ENCODE measurements at regions not wholly inside any gene's neighbourhood (a gene's known extent, or its start where the extent isn't known, plus 50 kb on each side); places are given as distances from the start of the nearest gene placed in this dataset.
"Not testable (repeated sequence)": the region's sequence is repeated elsewhere in the genome, so short reads cannot be mapped to it uniquely, and the experiment has no call there.

- DNase-seq: no peak
Measured at GRCh38 chr7:108627476-108628051, 57.9 kb downstream of the DNAJB9 start.

- no peak for DNase-seq
Measured at GRCh38 chr7:108628678-108629077, 59.0 kb downstream of the DNAJB9 start.

GRCh38 chr7:108629651-108630400 lies 60.2 kb downstream of the DNAJB9 start:
- DNase-seq: no peak

GRCh38 chr7:108634036-108634435 lies 64.4 kb downstream of the DNAJB9 start:
- DNase-seq: no peak

GRCh38 chr7:108634535-108634934 lies 64.9 kb downstream of the DNAJB9 start:
- DNase-seq: no peak

- no peak for DNase-seq
Measured at GRCh38 chr7:108637049-108637621, 67.5 kb downstream of the DNAJB9 start.

- DNase-seq: no peak
Measured at GRCh38 chr7:108642126-108642525, 72.5 kb downstream of the DNAJB9 start.

DNA sequence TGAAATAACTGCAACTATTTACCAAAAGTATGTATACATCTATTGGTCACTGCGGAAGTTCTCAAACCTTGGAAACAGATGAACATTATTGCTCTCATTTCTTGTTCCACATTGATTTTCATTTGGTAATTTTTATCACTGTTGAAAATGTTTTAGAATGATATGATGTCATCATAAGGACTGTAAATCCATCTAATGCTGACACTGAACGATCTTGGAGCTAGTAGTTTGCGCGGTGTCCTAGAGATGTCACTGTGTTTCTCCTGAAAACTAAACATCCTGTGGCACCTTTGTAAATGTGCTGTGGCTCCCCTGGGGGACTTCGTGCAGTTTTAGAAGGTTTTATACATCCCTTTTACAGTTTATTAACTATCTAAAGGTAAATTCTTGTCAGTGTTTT lies 73.5 kb downstream of the DNAJB9 start:
- no peak for DNase-seq

GRCh38 chr7:108648989-108649388 lies 79.3 kb downstream of the DNAJB9 start:
- DNase-seq: no peak

GRCh38 chr7:108650467-108650866 lies 80.8 kb downstream of the DNAJB9 start:
- peak; percentile 10 for DNase-seq

DNA sequence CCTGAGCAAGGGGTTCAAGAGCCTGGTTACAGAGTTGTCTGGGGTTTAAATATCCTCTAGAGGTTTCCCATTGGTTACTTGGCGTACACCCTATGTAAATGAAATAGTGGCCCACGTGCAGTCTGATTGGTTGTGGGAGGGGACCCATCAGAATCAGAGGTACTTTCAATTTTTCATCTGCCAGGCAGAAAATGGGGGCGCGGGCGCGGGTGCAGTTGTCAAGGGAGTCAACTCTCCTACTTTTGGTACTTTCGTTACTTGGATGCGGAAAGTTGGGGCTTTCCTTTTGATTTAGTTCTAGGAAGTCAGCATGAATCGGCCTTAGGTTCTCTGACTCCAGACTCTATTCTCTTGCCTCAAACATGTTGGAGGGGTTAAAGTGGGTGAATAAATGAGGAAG lies 83.2 kb downstream of the DNAJB9 start:
- no peak for DNase-seq

DNA sequence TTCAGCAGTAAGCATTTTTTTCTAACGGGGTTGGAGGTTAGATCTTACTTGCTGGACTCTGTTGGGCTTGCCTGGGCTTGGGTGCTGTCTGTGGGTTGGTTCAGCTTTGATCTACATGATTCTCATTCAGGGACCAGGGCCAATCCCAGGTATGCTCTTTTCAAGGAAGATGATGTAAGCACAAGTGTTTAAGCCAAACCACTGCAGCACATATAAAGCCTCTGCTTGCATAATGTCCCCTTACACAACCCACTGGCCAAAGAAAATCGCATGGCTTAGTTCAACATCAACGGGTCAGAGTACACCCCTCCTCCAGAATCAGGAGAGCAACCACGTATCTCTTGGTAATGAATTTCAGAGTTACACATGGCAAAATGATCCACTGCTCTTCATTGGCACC lies 83.9 kb downstream of the DNAJB9 start:
- no peak for DNase-seq

- not testable (repeated sequence) for DNase-seq
Measured at GRCh38 chr7:108657140-108657726, 87.6 kb downstream of the DNAJB9 start.

DNA sequence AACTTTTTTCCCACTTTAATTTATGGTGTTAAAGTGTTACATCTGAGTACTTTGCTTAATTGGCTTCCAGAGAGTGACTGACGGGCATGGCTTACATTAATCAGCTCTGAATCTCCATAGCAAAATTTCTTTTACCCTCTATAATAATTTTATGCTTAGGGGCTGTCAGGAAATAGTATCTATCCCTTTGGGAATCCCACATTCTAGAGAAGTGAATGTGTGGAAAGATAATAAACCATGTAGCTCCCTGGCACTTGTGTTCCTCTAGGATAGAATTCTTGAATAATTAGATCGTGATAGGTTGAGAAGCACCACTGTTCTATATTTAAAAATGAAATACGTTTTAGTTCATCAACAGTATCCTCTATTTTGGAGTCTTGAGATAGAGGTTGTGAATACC lies 89.6 kb downstream of the DNAJB9 start:
- DNase-seq: no peak

DNA sequence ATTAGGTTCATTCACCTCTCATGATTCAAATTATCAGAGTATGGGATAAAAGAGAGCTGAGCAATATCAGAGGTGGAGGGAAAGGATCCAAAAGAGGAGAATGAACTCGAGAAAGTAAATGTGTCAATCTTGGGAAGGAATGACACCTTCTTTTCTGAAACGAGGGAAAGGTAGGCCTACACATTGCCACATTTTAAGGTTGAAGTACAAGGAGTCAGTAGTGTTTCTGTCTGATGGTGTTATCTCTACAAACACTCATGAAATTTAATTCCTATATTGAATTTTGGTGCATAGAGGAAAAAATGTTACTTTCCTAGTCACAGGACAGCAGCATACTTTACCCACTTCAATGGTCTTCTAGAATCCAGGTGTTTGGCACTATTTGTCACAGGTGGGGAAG lies 90.2 kb downstream of the DNAJB9 start:
- DNase-seq: no peak

GRCh38 chr7:108660465-108660864 lies 90.8 kb downstream of the DNAJB9 start:
- DNase-seq: peak; percentile 23

GRCh38 chr7:108662783-108663362 lies 93.2 kb downstream of the DNAJB9 start:
- no peak for DNase-seq

DNA sequence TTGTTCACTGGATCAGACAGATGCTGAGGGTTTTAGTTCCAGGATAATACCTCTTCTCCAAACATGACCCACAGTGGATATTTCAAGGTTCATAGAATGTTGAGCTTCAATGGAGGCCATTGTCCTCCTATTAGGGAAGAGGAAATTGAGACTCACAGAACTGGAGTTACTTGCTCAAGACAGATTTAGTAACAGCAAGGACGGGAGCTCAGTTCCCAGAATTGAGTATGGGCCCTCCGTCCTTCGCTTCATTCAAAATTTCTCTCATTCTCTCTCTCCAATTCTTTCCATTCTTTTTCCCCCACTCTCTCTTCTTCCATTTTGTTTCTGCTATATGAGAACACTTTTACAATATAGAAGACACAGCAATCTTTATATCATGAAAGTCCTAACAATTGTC lies 94.0 kb downstream of the DNAJB9 start:
- DNase-seq: no peak

DNA sequence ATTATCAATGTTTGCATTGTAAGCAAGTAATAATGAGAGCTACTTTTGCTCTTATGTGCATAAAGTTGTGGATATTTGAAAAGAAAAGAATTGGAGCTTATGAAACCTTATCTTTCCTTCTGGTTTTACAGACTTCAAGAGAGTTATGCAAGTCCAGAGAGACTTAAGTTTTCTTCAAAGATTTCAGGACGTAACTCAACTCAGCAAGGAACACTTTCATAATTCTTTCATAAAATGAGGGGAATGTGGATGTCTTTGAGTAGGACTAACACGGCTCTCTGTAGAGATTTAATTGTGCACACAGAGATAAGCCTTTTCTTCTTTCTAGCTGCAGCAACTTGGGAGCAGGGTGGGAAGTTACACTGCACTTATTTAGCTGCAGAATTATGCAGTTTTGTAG lies 97.5 kb downstream of the DNAJB9 start:
- no peak for DNase-seq

DNA sequence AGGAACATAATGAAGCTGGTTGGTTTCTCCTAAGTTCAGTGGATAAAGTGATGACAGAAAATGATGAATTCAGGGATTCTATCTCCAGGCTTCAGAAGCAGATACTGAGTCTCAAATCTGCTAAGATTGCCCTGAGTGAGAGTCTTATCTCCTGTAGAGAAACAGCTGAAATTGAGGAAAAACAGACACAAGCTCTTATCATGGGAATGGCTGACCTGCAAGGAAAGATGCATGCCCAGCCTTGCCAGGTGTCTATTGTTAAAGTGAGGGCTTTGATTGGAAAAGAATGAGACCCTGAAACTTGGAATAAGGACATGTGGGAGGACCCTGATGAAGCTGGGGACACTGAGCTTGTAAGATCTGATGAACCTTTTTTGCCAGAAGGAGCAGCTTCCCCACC lies 100.3 kb downstream of the DNAJB9 start:
- DNase-seq: no peak

DNA sequence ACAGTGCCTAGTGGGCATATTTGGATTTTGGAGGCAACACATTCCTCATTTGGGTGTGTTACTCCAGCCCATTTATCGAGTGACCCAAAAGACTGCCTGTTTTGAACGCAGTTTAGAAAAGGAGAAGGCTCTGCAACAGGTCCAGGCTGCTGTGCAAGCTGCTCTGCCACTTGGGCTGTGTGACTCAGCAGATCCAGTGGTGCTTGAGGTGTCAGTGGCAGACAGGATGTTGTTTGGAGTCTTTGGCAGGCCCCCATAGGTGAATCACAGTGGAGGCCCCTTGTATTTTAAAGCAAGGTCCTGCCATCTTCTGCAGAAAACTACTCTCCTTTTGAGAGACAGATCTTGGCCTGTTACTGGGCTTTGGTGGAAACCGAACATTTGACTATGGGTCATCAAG lies 104.0 kb downstream of the DNAJB9 start:
- DNase-seq: not testable (repeated sequence)

- no peak for DNase-seq
Measured at GRCh38 chr7:108684629-108685028, 115.0 kb downstream of the DNAJB9 start.

- no peak for DNase-seq
Measured at GRCh38 chr7:108686494-108686893, 116.8 kb downstream of the DNAJB9 start.

GRCh38 chr7:108697254-108697653 lies 127.6 kb downstream of the DNAJB9 start:
- no peak for DNase-seq

Measured in hematopoietic multipotent progenitor cell treated with erythropoietin and hydrocortisone succinate and interleukin-3 and kit ligand, for 4 days (in vitro differentiated cells).